Upper lobe of left lung (tissue), 4 donors: ENCODE measurements at regions not wholly inside any gene's neighbourhood (a gene's known extent, or its start where the extent isn't known, plus 50 kb on each side); places are given as distances from the start of the nearest gene placed in this dataset.

Experiments
- POLR2A ChIP-seq, 4 donors: fragments of 450-650 bp; IDR thresholded peaks; one replicate each; pipeline ENCODE4 v1.5.1; 2016 to 2017; ENCODE audit warnings: antibody characterized with exemption in 4 of 4, mild to moderate bottlenecking in 2 of 4
- POLR2AphosphoS5 ChIP-seq, 2 donors: sonication (generic); formaldehyde crosslinking; IDR thresholded peaks; one replicate each; pipeline ENCODE4 v1.5.1; 2017; ENCODE audit warnings: antibody characterized with exemption in 2 of 2

GRCh38 chr3:39668420-39668819 lies 141.0 kb upstream of the MYRIP start:
- TF ChIP-seq POLR2AphosphoS5 (IDR thresholded peaks at IDR 0.05), result no peak
- no peak for TF ChIP-seq POLR2A (IDR thresholded peaks at IDR 0.05)
